HAP-1 (cell line): ENCODE measurements at regions not wholly inside any gene's neighbourhood (a gene's known extent, or its start where the extent isn't known, plus 50 kb on each side); places are given as distances from the start of the nearest gene placed in this dataset.

Experiments used
- DNase-seq, 2 experiments: peaks; one replicate each; pipeline ENCODE4 v3.0.0-alpha.2; 2016 to 2020; ENCODE audit warnings: low spot score in 2 of 2
- H3K27me3 ChIP-seq: fragments of 250-450 bp; sonication (Bioruptor Pico); 2 replicates; pipeline ENCODE4 v1.5.1; 2020; ENCODE audit warnings: low read depth, mild to moderate bottlenecking, moderate library complexity
- H3K36me3 ChIP-seq: fragments of 250-450 bp; sonication (Bioruptor Pico); replicated peaks from 2 replicates; pipeline ENCODE4 v1.5.1; 2020; ENCODE audit warnings: mild to moderate bottlenecking
- H3K4me1 ChIP-seq: fragments of 250-450 bp; sonication (Bioruptor Pico); 2 replicates; pipeline ENCODE4 v1.5.1; 2020; ENCODE audit warnings: mild to moderate bottlenecking
- H3K4me3 ChIP-seq: fragments of 250-450 bp; sonication (Bioruptor Pico); 2 replicates; pipeline ENCODE4 v1.5.1; 2020; ENCODE audit warnings: mild to moderate bottlenecking, moderate library complexity
- H3K9me3 ChIP-seq: fragments of 250-450 bp; sonication (Bioruptor Pico); 2 replicates; pipeline ENCODE4 v1.5.1; 2020; ENCODE audit warnings: mild to moderate bottlenecking, moderate library complexity
- in situ Hi-C: fragments of 300-500 bp; cut with MboI; formaldehyde crosslinking; loops from 3 replicates; pipeline ENCODE4 v1.14.3; 2020; ENCODE audit warnings: low sequenced_read_pairs, inconsistent platforms, mixed read lengths

DNA sequence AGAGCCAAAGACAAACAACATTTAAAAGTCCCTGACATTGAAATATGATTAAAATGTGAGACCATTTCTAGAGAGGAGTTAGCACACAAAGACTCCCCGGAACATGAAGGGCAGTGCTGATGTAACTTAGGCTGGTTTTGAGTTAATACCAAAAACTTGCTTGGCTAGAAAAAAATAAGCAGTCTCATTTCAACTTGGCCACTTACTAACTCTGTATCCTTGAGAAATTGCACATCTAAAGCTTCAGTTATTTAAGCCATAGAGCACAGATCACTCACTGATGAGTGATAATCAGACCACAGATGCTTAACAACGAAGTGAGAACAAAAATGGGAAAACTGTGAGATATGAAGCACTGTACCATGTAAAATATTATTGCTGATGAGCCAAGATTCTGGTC, 65.9 kb upstream of the MAOA start:
- no peaks in the 10 kb centered on the region for H3K4me1 ChIP-seq
- H3K9me3 ChIP-seq: no peaks in the 10 kb centered on the region
- H3K27me3 ChIP-seq: no peaks in the 10 kb centered on the region
- H3K36me3 ChIP-seq: no peaks in the 10 kb centered on the region
- DNase-seq: no peak
- H3K4me3 ChIP-seq: no peak overlapping the region
- in situ Hi-C loops: no loop called here

DNA sequence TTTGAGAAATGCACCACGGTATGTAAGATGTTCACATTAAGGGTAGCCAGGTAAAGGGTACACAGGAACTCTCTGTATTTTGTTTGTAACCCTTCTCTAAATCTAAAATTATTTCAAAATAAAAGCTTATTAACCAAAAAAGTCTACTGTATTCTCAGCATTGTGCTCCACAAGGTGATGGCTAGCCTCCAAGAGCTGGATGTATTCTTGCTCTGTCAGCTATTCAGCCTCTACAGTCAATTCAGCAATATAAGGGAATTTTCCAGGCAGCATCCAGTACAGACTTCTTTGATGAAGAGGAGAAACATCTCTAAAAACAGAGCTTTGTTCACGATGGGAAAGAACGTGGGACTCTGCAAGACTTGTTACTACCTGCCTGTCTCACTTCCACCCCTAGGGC, 63.5 kb upstream of the MAOA start:
- Histone ChIP-seq H3K4me3 (no peak overlapping the region), H3K9me3 (no peaks in the 10 kb centered on the region), H3K4me1 (no peaks in the 10 kb centered on the region), H3K27me3 (no peaks in the 10 kb centered on the region), H3K36me3 (no peaks in the 10 kb centered on the region)
- in situ Hi-C loops: no loop called here
- no peak for DNase-seq

DNA sequence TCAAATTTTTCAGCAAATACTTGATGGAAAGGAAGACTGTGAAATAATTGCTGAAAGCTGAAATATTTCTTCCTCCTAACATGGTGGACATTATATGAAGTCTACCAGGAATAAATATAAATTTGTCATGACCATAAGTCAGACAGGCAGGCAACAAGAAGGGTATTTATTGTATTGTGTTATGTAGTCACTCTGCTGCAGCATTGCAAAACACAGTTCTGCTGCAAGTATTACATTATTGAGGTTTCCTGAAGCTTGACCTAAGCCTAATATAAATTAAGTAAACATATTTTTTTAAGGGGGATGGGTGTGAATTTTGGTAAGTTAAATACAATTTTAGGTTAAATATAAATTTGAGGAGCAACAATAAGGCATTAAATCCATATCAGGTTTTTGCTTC, 60.2 kb upstream of the MAOA start:
- no peak for DNase-seq
- H3K36me3 ChIP-seq: no peaks in the 10 kb centered on the region
- no peaks in the 10 kb centered on the region; the same call in 1 of the 2 replicates for H3K9me3 ChIP-seq
- H3K27me3 ChIP-seq: no peaks in the 10 kb centered on the region
- H3K4me1 ChIP-seq: peaks cover 9% of the 10 kb centered on the region
- in situ Hi-C loops: no loop called here
- H3K4me3 ChIP-seq: no peak overlapping the region

DNA sequence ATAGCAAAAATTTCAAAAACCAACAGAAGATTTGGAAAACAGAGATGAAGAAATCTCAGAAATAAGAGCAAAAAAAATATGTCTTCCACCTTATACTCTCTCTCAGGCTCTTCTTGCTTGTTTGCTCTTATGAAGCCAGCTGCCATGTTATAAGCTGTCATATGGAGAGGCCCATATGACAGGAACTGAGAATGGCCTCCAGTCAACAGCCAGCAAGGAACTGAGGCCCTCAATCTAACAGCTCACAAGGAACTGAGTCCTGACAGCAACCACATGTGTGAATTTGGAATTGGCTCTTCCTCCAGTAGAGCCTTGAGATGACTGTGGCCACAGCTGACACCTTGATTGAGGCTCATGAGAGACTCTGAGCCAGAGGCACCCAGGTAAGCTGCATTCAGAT, 51.3 kb upstream of the MAOA start:
- H3K4me3 ChIP-seq: no peak overlapping the region
- DNase-seq: no peak

DNA sequence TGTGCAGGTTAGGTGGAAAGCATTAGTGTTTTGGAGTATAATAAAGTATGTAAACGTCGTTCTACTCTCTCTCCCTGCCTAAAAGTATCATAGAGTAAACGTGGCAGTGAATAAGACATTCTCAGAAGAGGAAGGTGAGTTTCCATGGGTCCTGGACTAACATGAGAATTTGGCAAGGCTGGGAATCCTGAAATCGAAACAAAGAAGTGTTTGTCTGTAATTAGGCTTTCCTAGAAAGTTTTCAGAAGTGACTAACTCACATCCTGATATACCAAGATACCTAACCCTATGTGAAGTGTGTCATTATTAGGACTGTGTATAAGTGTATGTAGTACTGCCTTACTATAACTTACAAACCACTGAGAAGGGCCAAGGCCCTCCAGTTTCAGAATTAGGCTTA, 50.7 kb upstream of the MAOA start:
- H3K4me1 ChIP-seq: peaks cover 2% of the 10 kb centered on the region
- no peaks in the 10 kb centered on the region for H3K36me3 ChIP-seq
- DNase-seq: no peak
- in situ Hi-C loops: no loop called here
- H3K4me3 ChIP-seq: no peak overlapping the region
- no peaks in the 10 kb centered on the region for H3K27me3 ChIP-seq
- H3K9me3 ChIP-seq: 0 out of 2 replicates have a peak, but pooled peaks cover 3% of the 10 kb centered on the region

More for the DNA sequence above, 51.3 kb upstream of the MAOA start:
- Histone ChIP-seq H3K36me3 (no peaks in the 10 kb centered on the region), H3K4me1 (peaks cover 2% of the 10 kb centered on the region), H3K27me3 (no peaks in the 10 kb centered on the region), H3K9me3 (no peaks in the 10 kb centered on the region)
- in situ Hi-C loops: no loop called here
